ENCODE measurements at regions not wholly inside any gene's neighbourhood (a gene's known extent, or its start where the extent isn't known, plus 50 kb on each side); places are given as distances from the start of the nearest gene placed in this dataset.

- no peak overlapping the region for H3K4me3 ChIP-seq
- WGBS, 2 donors: 74 to 81% methylated on average over 4 of the region's 4 CpGs
Measured at GRCh38 chr6:19037607-19038006, 650.5 kb downstream of the RNF144B start.

DNA sequence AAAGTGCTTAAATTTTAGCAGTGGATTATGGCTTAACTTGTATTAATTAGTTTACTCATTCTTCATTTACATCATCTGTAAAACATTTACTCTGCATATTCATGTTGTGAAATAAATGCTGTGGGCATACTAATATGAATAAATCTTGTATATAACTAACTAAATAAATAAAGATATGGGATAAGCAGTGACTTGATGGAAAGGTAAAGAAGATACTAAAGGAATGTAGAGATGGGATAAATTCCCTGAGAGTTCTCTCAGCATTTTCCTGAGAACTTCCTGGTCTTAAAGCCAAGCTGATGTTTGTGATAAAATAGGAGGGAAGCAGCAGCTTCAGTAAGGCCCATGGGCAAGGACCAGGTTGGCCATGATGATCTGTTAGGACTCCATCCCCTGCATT lies 652.1 kb downstream of the RNF144B start:
- Histone ChIP-seq H3K36me3 (replicated peaks in 1 of 2; ENCODE audit: insufficient read depth in 1 of 2, low read depth in 2 of 2) (no peaks in the 10 kb centered on the region), H3K9me3 (no peaks in the 10 kb centered on the region), H3K4me1 (no peaks in the 10 kb centered on the region), H3K4me3 (no peak overlapping the region), H3K27ac (no peak overlapping the region), H3K27me3 (no peaks in the 10 kb centered on the region)
- ATAC-seq (no peak), DNase-seq (no peak)
- intact Hi-C loops (cut with DNase I): no loop called here
- TF ChIP-seq POLR2A (IDR thresholded peaks at IDR 0.05): no peak
- TF ChIP-seq CTCF (IDR thresholded peaks at IDR 0.05): no peak

More at GRCh38 chr6:19037607-19038006, 650.5 kb downstream of the RNF144B start:
- TF ChIP-seq CTCF (IDR thresholded peaks at IDR 0.05): no peak
- TF ChIP-seq POLR2A (IDR thresholded peaks at IDR 0.05): no peak
- intact Hi-C loops (cut with DNase I): no loop called here
- Histone ChIP-seq H3K4me1 (no peaks in the 10 kb centered on the region), H3K36me3 (replicated peaks in 1 of 2; ENCODE audit: insufficient read depth in 1 of 2, low read depth in 2 of 2) (no peaks in the 10 kb centered on the region), H3K27ac (no peak overlapping the region), H3K9me3 (no peaks in the 10 kb centered on the region), H3K27me3 (no peaks in the 10 kb centered on the region)
- ATAC-seq (no peak), DNase-seq (no peak)

DNA sequence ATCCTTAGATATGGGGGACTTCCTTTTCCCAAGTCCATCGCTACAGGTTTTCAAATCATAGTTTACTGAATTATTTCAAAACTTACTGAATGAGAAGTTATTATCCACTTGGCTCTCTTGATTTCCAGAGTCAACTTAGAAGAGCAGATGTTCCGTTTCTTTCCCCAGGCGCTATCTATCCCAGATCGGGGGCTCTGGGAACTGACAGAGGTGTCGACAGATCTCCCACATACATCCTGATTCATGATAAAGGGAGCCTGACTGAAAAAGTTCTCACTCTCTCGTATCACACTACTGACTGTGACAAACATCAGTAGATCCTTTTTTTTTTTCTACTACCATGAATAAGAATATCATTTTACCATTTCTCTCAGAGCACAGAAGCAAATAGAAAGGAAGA lies 654.8 kb downstream of the RNF144B start:
- Histone ChIP-seq H3K36me3 (replicated peaks in 1 of 2; ENCODE audit: insufficient read depth in 1 of 2, low read depth in 2 of 2) (no peaks in the 10 kb centered on the region), H3K27ac (no peak overlapping the region), H3K9me3 (no peaks in the 10 kb centered on the region), H3K4me1 (no peaks in the 10 kb centered on the region), H3K27me3 (no peaks in the 10 kb centered on the region), H3K4me3 (no peak overlapping the region)
- ATAC-seq: no peak
- TF ChIP-seq POLR2A (IDR thresholded peaks at IDR 0.05) (no peak), CTCF (IDR thresholded peaks at IDR 0.05) (no peak)
- WGBS, 2 donors: 71 to 79% methylated on average over 6 of the region's 6 CpGs
- no peak for DNase-seq
- intact Hi-C loops (cut with DNase I): no loop called here

GRCh38 chr6:19042420-19042819 lies 655.3 kb downstream of the RNF144B start:
- intact Hi-C loops (cut with DNase I): no loop called here
- H3K4me1 ChIP-seq: no peaks in the 10 kb centered on the region
- no peaks in the 10 kb centered on the region for H3K36me3 ChIP-seq (replicated peaks in 1 of 2; ENCODE audit: insufficient read depth in 1 of 2, low read depth in 2 of 2)
- no peak for ATAC-seq
- no peaks in the 10 kb centered on the region for H3K27me3 ChIP-seq
- 52 to 73% methylated on average over 5 of the region's 5 CpGs for WGBS, 2 donors
- no peaks in the 10 kb centered on the region for H3K9me3 ChIP-seq
- H3K27ac ChIP-seq: no peak overlapping the region
- no peak for TF ChIP-seq POLR2A (IDR thresholded peaks at IDR 0.05)
- TF ChIP-seq CTCF (IDR thresholded peaks at IDR 0.05): no peak
- H3K4me3 ChIP-seq: no peak overlapping the region
- no peak for DNase-seq

DNA sequence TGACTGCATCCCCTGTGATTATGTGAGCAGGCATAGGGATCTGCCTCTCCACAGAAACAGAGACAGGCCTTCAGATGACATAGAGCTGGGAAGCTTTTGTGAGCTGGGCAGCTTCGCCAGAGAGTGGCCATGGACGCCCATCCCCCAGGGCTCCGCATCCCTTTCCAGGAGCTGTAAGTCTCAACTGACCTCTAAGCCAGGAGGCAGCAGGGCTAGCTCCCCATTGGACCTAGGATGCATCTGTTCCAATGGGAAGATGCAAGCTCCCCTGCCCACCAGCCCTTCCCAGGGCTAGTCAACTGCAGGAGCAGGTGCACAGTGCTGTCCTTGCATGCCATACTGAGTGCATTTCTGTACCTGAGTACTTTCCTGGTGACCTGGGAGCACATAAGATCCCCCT lies 663.6 kb downstream of the RNF144B start:
- 94% methylated on average over 3 of the region's 3 CpGs; no CpG with 5 or more reads in 1 of the 2 donors for WGBS, 2 donors
- no peak overlapping the region for H3K27ac ChIP-seq
- DNase-seq (no peak), ATAC-seq (no peak)
- intact Hi-C loops (cut with DNase I): no loop called here
- H3K4me1 ChIP-seq: no peaks in the 10 kb centered on the region
- no peak for TF ChIP-seq CTCF (IDR thresholded peaks at IDR 0.05)
- TF ChIP-seq POLR2A (IDR thresholded peaks at IDR 0.05): no peak
- no peak overlapping the region for H3K4me3 ChIP-seq
- H3K36me3 ChIP-seq (replicated peaks in 1 of 2; ENCODE audit: insufficient read depth in 1 of 2, low read depth in 2 of 2): no peaks in the 10 kb centered on the region
- H3K27me3 ChIP-seq: no peaks in the 10 kb centered on the region
- H3K9me3 ChIP-seq: no peaks in the 10 kb centered on the region
